ENCODE measurements at regions not wholly inside any gene's neighbourhood (a gene's known extent, or its start where the extent isn't known, plus 50 kb on each side); places are given as distances from the start of the nearest gene placed in this dataset.

DNA sequence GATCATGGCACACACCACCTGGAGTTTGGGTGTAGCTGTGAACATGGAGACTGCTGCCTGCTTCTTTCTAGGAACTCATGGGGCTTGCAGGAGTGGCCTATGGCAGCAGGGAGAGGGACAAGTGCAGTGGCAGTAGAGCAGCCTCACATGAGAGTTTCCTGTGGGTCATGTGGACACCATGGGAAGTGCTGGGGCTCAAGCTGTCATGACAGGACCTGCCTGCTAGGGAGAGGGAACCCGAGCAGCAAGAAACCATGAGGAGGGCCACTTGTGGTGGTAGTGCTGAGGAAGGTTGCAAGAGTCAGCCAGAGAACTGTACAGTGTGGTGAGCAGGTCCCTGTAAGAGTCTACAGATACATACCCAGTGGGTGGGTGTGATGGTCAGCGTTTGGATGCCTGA is 73.8 kb upstream of the MRPS22 start:
- TF ChIP-seq, protein P1, sequence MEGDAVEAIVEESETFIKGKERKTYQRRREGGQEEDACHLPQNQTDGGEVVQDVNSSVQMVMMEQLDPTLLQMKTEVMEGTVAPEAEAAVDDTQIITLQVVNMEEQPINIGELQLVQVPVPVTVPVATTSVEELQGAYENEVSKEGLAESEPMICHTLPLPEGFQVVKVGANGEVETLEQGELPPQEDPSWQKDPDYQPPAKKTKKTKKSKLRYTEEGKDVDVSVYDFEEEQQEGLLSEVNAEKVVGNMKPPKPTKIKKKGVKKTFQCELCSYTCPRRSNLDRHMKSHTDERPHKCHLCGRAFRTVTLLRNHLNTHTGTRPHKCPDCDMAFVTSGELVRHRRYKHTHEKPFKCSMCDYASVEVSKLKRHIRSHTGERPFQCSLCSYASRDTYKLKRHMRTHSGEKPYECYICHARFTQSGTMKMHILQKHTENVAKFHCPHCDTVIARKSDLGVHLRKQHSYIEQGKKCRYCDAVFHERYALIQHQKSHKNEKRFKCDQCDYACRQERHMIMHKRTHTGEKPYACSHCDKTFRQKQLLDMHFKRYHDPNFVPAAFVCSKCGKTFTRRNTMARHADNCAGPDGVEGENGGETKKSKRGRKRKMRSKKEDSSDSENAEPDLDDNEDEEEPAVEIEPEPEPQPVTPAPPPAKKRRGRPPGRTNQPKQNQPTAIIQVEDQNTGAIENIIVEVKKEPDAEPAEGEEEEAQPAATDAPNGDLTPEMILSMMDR (IDR thresholded peaks at IDR 0.05) = no peak
- TF ChIP-seq POLR2A (IDR thresholded peaks at IDR 0.05) = no peak
